GM18867 (cell line): ENCODE measurements at regions not wholly inside any gene's neighbourhood (a gene's known extent, or its start where the extent isn't known, plus 50 kb on each side); places are given as distances from the start of the nearest gene placed in this dataset.

Source experiments
- ATAC-seq: cut with Tn5 transposase; IDR thresholded peaks from one replicate; pipeline ENCODE4 v1.9.1; 2021; ENCODE audit warnings: mild to moderate bottlenecking, moderate library complexity; ENCODE audit not compliant: unreplicated experiment

GRCh38 chr12:60034147-60034546 is 438.3 kb downstream of the SLC16A7 start:
- ATAC-seq = no peak

- no peak for ATAC-seq
Measured at GRCh38 chr12:60035835-60036234, 440.0 kb downstream of the SLC16A7 start.

GRCh38 chr12:60042835-60043234 is 447.0 kb downstream of the SLC16A7 start:
- ATAC-seq = no peak

- ATAC-seq = no peak
Measured at GRCh38 chr12:60043236-60043635, 447.4 kb downstream of the SLC16A7 start.

GRCh38 chr12:60052483-60052882 is 456.7 kb downstream of the SLC16A7 start:
- no peak for ATAC-seq

GRCh38 chr12:60059180-60059579 is 463.4 kb downstream of the SLC16A7 start:
- no peak for ATAC-seq

GRCh38 chr12:60066655-60067054 is 470.8 kb downstream of the SLC16A7 start:
- ATAC-seq = no peak

GRCh38 chr12:60070552-60070951 is 474.7 kb downstream of the SLC16A7 start:
- ATAC-seq = no peak

- no peak for ATAC-seq
Measured at GRCh38 chr12:60071759-60072191, 475.9 kb downstream of the SLC16A7 start.

- no peak for ATAC-seq
Measured at GRCh38 chr12:60072911-60073310, 477.1 kb downstream of the SLC16A7 start.

GRCh38 chr12:60075091-60075490 is 479.3 kb downstream of the SLC16A7 start:
- no peak for ATAC-seq

GRCh38 chr12:60078026-60078425 is 482.2 kb downstream of the SLC16A7 start:
- no peak for ATAC-seq

- no peak for ATAC-seq
Measured at GRCh38 chr12:60093428-60093827, 497.6 kb downstream of the SLC16A7 start.

GRCh38 chr12:60094436-60094835 is 498.6 kb downstream of the SLC16A7 start:
- ATAC-seq = no peak

- ATAC-seq = no peak
Measured at GRCh38 chr12:60096727-60097126, 500.9 kb downstream of the SLC16A7 start.

GRCh38 chr12:60100160-60100559 is 504.3 kb downstream of the SLC16A7 start:
- ATAC-seq = no peak

GRCh38 chr12:60100852-60101251 is 505.0 kb downstream of the SLC16A7 start:
- no peak for ATAC-seq

GRCh38 chr12:60101715-60102114 is 505.9 kb downstream of the SLC16A7 start:
- ATAC-seq = no peak

GRCh38 chr12:60106214-60106613 is 510.4 kb downstream of the SLC16A7 start:
- no peak for ATAC-seq

GRCh38 chr12:60107992-60108391 is 512.2 kb downstream of the SLC16A7 start:
- no peak for ATAC-seq

GRCh38 chr12:60112063-60112462 is 516.2 kb downstream of the SLC16A7 start:
- no peak for ATAC-seq

GRCh38 chr12:60112763-60113162 is 516.9 kb downstream of the SLC16A7 start:
- ATAC-seq = no peak

- no peak for ATAC-seq
Measured at GRCh38 chr12:60114169-60114568, 518.3 kb downstream of the SLC16A7 start.

GRCh38 chr12:60119327-60119726 is 523.5 kb downstream of the SLC16A7 start:
- ATAC-seq = no peak
